HG03045 (cell line): ENCODE measurements at regions not wholly inside any gene's neighbourhood (a gene's known extent, or its start where the extent isn't known, plus 50 kb on each side); places are given as distances from the start of the nearest gene placed in this dataset.
"Not testable (repeated sequence)": the region's sequence is repeated elsewhere in the genome, so short reads cannot be mapped to it uniquely, and the experiment has no call there.

Source experiments
- ATAC-seq: cut with Tn5 transposase; IDR thresholded peaks from one replicate; pipeline ENCODE4 v1.9.1; 2021; ENCODE audit warnings: mild to moderate bottlenecking, moderate library complexity; ENCODE audit not compliant: unreplicated experiment

DNA sequence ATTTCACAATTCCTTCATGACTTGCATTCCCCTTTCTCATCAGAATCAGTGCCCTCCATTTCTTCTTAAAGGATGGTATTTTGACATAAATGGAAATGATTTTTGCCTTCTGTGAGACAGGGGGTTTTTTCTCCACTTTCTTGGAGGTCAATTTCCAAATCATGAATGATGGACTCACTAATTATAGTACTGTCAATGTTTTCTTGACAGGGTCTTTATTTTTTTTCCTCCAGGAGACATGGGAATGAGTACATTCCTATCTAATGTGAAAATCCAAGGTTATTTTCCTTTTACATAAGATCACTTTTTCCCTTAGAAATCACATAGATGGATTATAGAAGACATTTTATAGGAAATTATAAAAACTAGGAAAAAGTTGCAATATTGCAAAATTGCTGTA, 141.7 kb downstream of the SPATA31A6 start:
- ATAC-seq = not testable (repeated sequence)

DNA sequence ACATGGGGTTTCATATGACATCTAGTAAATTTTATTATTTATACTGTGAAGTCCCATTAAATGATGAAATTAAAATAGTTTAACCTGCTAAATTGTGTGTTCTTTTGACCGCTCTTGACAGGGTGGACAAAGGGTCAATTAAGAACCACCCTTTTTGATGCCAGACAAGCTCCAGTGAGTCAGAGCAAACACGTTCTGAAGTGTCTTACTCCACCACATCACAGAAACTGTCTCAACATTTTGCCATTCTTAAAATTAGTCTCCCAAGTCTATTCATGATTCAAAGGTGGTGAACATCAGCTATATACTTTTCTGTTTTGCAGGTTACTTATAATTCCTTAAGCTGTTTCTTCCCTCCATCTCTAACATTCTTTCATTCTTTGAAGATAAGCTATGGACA, 142.1 kb downstream of the SPATA31A6 start:
- ATAC-seq = not testable (repeated sequence)

DNA sequence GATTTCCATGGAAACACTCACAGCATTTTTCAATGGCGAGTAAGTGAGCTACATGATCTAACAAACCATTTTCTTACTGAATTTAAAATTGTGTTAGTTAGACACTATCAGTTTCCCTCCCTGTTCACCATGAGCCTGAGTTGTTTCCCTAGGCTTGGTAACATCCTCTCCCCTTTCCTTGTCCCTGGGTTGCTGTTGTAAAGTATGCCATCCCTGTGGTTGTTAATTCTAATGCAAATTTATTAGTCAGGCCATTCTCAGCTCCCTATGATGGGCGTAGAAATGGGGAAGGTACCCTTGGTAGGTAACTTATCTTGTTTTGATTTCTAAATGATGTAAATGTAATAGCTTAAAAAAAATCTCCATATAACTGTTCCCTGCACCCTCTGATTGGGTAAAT, 143.0 kb downstream of the SPATA31A6 start:
- ATAC-seq = not testable (repeated sequence)

DNA sequence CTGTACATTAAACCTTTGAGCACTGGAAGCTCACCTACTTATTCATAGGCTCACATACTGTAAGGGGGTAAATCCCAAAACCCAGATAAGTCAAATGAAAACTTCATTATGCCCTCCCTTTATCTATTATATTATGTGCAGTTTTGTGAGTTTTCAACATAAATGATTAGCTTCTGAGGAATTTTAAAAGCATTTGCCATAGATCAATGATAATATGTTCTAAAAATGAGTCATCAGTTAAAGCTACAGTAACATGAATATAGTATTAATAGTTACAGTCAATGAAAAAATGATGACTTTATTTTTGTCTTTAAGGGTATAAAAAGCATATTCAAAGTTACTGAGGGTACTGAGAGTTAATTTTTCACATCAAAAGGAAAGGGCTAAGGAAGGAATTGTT, 151.9 kb downstream of the SPATA31A6 start:
- not testable (repeated sequence) for ATAC-seq

DNA sequence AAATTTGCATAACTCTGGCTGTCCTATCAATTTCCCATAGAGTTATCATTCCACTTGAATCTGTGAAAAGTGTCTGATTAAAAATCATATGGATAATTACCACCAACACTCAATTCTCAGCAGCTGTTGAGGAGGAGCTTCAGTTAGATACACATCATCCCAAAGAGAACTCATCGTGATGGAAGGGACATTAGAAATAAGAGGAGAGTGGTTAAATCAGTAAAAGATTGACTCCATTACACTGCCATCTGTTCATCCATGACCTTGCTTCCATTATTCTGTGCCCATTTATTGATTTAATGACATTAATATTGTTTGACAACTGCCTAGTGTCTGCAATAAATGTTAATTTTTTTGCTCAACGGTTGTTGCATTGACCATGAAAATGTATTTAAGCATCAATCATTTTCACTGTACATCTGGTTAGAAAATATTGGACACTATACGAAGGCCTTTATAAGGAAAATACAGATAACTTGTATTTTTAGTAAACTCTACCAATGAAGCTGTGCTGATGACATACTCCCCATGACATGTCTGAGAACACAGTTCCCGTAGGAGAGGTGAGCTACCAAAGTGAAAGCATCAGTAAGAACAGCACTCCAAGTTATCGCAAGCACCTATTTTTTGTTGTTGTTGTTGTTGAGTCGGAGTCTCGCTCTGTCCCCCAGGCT, 152.7 kb downstream of the SPATA31A6 start:
- not testable (repeated sequence) for ATAC-seq

DNA sequence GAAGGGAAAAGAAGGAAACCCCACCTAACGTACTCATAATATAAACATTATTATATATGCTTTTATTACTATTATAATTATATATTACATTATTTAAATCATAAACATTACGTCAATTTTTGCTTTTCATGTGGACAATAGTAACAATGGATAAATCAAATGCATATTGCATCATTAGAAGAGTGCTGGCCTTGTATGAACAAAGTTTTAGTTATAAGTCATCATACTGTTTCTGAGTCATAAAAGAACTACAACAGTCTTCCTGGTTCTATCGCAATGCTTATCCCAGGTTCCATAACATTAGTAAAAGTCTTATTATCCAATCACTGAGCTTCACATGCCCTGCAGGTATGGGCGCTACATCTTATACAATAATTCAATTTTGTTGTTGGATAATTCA, 154.8 kb downstream of the SPATA31A6 start:
- not testable (repeated sequence) for ATAC-seq

DNA sequence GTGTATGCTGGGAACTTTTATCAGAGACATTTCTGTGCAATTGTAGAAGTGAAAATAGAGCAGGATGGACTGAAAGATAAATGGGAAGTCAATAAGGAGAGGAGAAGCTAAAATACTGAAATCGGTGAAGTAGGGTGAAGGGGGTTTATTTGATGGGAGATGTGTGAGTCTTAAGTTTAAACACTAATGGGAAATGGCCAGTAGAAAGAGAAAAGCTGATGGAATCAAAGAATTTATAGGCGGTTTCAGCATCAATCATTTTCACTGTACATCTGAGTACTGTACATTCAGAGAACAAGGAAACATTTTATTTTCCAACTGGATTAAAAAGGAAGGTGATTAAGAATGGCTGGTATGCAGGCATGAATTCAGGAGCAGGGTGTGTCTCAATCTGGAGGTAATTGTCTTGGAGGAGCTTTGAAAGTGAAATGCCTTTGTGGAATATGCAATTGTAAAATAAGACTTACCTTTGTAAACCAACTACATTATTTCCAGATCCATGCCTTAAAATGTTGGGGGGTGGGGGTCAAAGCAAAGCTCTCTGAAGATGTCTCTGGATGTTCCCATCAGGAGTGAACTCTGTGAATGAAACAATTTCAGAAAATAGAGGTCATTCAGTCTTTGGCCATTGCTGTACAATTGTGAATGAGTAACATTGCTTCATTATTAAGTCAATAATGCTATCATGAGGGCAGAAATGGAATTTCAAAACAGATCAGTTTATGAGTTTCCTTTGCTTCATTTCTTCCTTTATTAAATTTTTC, 156.4 kb downstream of the SPATA31A6 start:
- ATAC-seq = not testable (repeated sequence)

DNA sequence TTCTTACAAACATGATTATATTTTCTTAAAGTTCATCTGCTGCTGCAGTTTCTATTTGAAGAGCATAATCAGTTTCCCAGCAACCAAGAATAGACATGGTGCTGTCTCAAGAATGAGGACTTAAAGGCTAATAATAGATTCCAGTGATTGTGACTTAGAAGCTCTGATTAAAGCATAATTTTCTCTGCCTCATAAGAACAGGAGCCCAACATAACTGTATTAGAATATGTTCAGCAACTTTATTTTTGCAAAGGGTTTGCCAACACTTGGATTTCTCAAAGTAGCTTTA, 156.9 kb downstream of the SPATA31A6 start:
- not testable (repeated sequence) for ATAC-seq

DNA sequence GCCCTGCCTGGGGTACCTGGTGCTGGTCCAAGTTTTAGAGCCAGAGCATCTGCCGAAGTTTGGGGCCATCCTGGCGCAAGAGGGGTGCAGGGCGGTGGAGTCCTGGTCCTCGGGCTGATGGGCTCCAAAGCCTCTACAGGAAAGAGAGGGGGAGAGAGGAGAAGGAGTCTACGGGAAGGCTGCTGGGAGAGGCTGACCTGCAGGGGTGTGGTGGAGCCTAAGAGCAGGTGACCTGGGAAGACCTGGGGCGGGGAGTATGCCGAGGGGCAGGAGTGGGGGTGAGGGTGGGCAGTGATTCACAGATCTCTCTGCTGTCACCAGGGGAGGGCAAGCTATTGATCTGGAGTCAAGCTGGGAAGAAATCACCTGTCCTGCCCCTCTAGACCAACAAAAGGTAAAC, 158.4 kb downstream of the SPATA31A6 start:
- ATAC-seq = not testable (repeated sequence)

DNA sequence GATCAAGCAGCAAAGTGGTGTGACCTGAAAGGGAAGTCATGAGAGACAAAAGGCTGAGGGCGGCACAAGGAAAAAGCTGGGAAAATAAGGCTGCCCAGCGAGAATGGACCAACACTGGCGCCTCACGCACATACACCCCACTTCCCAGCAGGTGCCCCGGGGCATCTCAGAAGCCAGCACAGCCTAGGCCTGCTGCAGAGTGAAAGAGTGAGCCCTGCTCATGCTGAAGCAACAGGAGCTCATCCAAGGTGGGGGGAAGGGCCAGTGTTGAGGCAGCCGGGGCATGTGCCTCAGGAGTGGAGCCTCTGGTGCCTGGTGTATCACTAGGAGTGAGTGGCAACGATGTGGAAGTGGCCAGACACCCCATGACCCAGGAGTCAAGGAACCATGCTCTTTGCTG, 158.8 kb downstream of the SPATA31A6 start:
- not testable (repeated sequence) for ATAC-seq

DNA sequence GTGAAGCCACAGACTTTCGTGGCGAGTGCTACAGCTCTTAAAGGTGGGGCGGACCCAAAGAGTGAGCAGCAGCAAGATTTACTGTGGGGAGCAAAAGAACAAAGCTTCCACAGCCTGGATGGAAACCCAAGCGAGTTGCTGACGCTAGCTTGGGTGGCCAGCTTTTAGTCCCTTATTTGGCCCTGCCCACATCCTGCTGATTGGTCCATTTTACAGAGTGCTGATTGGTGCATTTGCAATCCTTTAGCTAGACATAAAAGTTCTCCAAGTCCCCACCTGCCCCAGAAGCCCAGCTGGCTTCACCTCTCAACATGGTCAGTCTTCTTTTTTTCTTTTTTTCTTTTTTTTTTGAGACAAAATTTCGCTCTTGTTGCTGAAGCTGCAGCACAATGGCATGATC, 161.0 kb downstream of the SPATA31A6 start:
- not testable (repeated sequence) for ATAC-seq

DNA sequence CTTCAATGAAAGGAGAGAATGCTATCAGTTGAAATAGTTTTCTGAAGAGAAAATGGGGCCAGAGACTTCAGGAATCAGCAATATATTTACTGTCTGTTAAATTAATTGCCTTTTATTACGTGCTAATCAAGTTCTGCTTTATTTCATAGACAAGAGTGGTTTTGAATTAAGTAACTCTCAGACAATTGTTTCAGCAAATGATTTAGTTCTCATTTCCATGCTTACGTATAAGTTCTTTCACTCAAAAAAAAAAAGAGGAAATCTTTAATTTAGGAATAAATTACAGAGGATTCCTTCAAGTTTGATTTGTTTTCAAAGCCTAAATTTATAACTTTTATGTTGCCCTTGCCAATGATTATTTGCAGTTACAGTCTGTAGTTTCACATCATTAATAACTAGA, 163.5 kb downstream of the SPATA31A6 start:
- ATAC-seq = not testable (repeated sequence)

DNA sequence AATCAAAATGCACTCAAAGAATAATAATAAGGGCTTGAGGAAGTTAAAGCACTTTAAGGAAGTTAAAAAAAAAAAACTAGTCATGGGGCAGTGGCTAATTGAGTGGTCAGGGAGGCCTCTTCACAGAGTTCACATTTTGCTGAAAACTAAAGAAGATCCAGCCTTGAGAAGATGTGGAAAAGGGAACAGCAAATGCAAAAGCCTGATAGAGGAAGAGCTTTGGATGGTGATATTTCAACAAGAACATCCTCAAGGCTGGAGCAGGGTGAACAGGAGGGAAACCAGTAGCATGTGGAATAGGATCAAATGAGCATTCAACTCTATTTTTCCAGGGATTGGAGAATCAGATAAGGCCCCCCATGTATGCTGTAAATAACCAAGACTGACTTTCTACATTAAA, 165.7 kb downstream of the SPATA31A6 start:
- not testable (repeated sequence) for ATAC-seq

DNA sequence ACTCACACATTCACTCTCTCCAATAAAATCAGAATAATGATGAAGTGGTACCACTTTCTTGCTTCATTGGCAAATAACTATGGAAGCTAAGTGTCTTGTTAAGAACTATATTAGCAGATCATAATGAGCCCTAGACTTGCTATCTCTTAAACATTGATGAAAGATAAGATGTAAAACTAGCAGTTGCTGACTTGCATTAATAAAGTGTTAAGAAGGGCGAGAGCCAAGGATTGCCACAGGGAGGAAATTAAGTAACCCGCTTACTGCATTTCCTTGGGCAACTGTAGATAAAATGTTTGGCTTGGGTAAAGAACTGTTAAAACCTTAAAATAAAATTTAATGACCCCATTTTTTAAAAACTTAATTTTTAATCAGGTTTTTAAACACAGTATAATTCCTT, 167.0 kb downstream of the SPATA31A6 start:
- ATAC-seq = not testable (repeated sequence)

DNA sequence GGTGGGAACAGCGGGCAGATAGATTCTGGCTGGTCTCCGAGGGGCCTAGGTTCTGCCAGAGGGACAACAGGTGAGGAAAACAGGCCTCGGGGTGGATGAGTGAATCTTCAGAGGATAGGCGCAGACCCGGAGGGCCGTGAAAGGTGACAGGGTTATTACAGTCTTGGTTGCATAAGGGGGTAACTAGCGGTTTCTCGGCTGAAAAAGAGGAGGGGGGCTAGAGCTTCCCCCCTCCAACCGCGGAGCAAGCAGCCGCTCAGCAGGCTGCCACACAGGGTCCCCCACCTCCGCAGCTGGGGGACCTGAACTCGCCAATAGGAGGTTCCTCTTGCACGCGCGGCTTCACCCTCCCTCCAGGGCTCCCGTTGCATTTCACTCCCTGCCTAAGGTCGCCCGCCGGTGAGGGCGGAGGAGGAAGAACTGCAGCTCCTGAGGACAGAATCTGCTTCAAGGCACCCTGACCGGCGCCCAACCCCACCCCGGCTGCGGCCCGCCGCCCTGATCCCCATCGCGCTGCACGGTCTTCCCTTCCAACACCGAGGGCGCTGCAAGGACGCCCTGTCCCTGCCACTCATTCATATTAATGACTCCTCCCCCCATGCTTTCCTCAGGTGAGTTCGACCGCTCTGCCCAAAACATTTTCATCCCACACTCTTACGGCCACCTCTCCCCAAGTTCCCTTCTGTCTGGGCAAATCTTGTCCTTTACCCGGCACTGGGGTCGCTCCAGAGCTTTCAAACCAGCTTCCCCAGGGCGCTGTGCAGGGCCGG, 174.3 kb downstream of the SPATA31A6 start:
- ATAC-seq = not testable (repeated sequence)

DNA sequence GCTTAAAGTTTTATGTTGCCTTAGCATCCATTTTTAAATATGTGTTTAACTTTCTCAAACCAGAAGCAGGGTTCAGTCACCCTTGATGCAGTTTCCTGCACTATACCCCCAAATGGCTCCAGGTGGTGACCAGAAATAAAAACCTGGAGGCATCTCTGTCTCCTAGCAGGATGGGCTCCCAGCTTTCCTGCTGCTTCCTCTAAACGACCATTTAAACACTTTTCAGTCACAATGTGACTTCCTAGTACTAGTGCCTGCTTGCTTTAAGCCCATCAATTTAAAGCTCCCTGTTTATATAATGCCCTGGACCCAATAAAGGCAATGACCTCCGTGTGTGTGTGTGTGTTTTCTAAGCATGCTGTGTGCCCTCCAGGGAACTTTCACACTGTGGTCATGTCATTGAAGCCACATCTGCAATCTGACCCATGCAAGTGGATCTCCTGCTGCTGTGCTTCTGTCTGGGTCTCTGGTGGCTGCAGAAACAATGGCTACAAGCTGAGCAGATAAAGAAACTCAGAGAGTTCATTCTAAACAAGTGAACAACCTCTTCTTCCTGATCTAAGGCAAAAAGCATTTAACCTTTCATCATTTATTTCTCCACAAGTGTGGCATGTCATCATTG, 175.3 kb downstream of the SPATA31A6 start:
- not testable (repeated sequence) for ATAC-seq

DNA sequence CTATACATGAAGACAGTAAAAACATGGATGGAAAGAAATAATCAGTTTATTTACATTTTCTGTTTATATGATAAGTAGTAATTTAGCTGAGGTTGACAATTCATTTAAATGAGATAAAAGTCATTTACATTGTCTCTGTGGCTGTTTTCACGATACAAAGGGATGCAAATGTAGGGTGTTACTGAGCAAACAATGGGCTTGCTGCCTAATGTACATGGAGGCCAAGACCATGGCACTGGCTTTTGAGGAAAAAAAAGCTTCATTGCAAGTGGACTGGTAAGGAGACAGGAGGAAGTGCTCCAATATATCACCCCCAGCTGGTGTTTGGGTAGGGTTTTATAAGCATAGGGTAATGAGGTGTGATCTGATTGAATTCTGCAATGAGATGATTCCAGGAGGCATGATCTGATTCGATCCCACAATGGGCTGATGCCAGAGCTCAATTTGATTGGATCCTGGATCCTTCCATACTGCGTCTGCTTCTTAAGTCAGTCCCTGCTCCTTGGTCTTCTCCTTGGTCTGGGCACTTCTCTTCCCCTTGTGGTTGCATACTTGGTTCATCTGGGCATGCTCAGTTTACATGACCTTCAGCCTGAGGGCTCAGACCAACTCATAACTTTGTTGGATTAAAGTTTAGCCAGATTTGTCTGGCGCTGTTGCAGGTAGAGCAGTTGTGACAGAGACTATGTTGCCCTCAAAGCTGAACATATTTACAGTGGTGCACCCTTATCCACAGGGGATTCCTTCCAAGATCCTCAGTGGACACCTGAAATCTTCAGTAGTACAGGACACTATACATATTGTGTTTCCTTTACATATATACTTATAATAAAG, 181.2 kb downstream of the SPATA31A6 start:
- peak; percentile 5 for ATAC-seq

DNA sequence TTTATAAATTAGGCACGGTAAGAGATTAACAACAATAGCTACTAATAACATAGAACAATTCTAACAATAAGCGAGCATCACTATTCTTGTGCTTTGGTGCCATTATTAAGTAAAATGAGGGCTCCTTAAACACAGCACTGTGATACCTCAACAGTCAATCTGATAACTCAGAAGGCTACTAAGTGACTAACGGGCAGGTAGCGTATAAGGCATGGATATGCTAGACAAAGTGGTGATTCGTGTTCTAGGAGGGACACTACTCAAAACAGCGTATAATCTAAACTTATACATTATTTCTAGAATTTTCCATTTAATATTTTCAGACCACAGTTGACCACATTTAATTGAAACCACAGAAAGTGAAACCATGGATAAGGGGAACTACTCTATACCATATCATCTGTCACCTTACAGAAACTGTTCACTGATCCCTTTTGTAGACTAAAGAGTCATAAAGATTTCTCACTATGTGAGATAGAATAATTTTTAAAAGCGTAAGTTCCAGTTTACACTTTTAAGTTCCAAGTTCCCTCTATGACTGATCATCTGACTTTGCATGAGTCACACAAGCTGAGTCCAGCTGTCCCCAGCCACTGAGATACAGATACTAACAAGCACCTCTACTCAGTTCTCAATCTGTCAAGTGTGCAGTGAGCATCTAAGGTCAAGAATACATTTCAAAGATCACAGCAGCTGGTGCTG, 181.9 kb downstream of the SPATA31A6 start:
- peak; percentile 82 for ATAC-seq

DNA sequence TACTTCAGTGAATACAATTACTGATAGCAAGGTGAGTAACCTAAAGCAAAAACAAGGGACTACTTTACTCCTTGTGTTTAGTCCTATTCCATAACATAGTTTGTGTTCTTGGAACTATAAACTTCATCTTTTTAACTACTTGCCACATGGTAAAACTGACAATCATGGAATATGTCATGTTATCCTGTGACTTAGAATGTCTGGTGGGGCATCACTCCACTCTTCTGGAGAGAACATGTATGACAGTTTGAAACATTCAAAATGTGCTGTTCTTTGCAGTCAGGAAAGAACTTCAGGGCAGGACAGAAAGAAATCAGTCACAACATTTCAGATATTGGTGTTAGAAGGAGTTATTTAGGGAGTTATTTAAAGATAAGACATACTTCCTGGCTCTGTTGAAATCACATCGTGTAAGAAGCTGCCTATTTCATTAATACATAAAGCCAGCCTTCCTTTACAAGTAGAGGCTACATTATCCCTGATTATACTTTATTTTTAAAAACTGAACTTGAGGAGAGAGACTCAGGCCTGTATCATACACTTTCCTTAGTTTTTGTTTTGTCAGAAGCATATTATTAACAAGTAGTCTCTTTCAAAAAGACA, 184.9 kb downstream of the SPATA31A6 start:
- ATAC-seq = not testable (repeated sequence)
